NB4 (cell line): ENCODE measurements at regions not wholly inside any gene's neighbourhood (a gene's known extent, or its start where the extent isn't known, plus 50 kb on each side); places are given as distances from the start of the nearest gene placed in this dataset.

Experiments used
- DNase-seq: peaks from one replicate; pipeline ENCODE4 v3.0.0; 2010; ENCODE audit warnings: low read depth
- H3K4me3 ChIP-seq: one replicate; pipeline ENCODE4 v1.5.1; 2011; ENCODE audit warnings: mild to moderate bottlenecking, low read depth, low read length, moderate library complexity
- CTCF ChIP-seq: IDR thresholded peaks from one replicate; pipeline ENCODE4 v1.5.1; 2012; ENCODE audit warnings: low read depth, low read length
- MAX ChIP-seq: IDR thresholded peaks from 2 replicates; pipeline ENCODE4 v1.6.1; 2011; ENCODE audit warnings: low read depth, low read length
- MYC ChIP-seq: IDR thresholded peaks from 2 replicates; pipeline ENCODE4 v1.6.1; 2011; ENCODE audit warnings: low read depth, low read length
- POLR2A ChIP-seq: IDR thresholded peaks from 2 replicates; pipeline ENCODE4 v1.6.1; 2011; ENCODE audit warnings: mild to moderate bottlenecking; ENCODE audit not compliant: insufficient read length; ENCODE audit errors: extremely low read depth

GRCh38 chr10:78692071-78692470 lies 376.7 kb upstream of the ZMIZ1 start:
- DNase-seq: no peak
- TF ChIP-seq MYC: no peak
- TF ChIP-seq MAX: no peak
- H3K4me3 ChIP-seq: no peak overlapping the region

GRCh38 chr10:78695846-78696245 lies 372.9 kb upstream of the ZMIZ1 start:
- no peak for DNase-seq
- TF ChIP-seq CTCF (no peak), MAX (no peak), POLR2A (no peak), MYC (no peak)
- no peak overlapping the region for H3K4me3 ChIP-seq

GRCh38 chr10:78696791-78697395 lies 371.9 kb upstream of the ZMIZ1 start:
- no peak overlapping the region for H3K4me3 ChIP-seq
- DNase-seq: no peak
- no peak for TF ChIP-seq POLR2A
- TF ChIP-seq MYC: no peak
- no peak for TF ChIP-seq CTCF
- TF ChIP-seq MAX: no peak

- DNase-seq: no peak
- no peak overlapping the region for H3K4me3 ChIP-seq
- no peak for TF ChIP-seq CTCF
- TF ChIP-seq MAX: no peak
- TF ChIP-seq MYC: no peak
- no peak for TF ChIP-seq POLR2A
These were observed 368.8 kb upstream of the ZMIZ1 start for GRCh38 chr10:78699971-78700370.

- peak; percentile 23 for DNase-seq
- no peak overlapping the region for H3K4me3 ChIP-seq
- TF ChIP-seq MYC: no peak
- no peak for TF ChIP-seq CTCF
- TF ChIP-seq POLR2A: no peak
- TF ChIP-seq MAX: no peak
These were observed 368.4 kb upstream of the ZMIZ1 start for GRCh38 chr10:78700413-78700812.

- H3K4me3 ChIP-seq: no peak overlapping the region
- TF ChIP-seq MYC (no peak), CTCF (no peak), POLR2A (no peak), MAX (no peak)
- DNase-seq: no peak
These were observed 367.8 kb upstream of the ZMIZ1 start for GRCh38 chr10:78700816-78701520.
